ENCODE measurements at regions not wholly inside any gene's neighbourhood (a gene's known extent, or its start where the extent isn't known, plus 50 kb on each side); places are given as distances from the start of the nearest gene placed in this dataset.

DNA sequence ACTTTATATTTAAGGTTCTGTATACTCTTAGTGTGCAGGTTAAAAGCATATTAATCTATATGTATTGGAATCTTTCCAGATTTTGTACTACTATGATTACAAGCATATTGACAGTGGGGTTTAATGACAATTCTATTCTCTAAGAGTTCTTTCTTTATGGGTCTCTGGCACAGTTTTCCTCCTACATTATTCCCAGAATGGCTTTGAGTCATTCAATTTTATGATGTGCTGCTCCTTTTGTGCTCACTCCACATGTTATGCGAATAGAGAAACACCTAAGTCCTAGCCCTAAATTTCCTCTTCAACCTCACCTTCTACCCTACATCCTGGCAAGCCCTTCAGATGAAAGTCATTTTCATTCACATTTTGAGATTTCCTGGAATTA is 209.9 kb upstream of the DIAPH2 start:
- no peak overlapping the region for H2BK12ac ChIP-seq (ENCODE audit: low read depth, low read length)
- no peak overlapping the region for H3K9ac ChIP-seq (replicated peaks in 1 of 4; ENCODE audit: extremely low read depth in 1 of 4, low read depth in 3 of 4, low read length in 3 of 4)
- 92% methylated on average over 1 of the region's 1 CpG; no CpG with 5 or more reads in 1 of the 2 experiments for WGBS, 2 experiments (ENCODE audit: extremely low coverage in 1 of 2, insufficient coverage in 1 of 2, insufficient read length in 1 of 2, insufficient replicate concordance in 2 of 2, low coverage in 1 of 2, low lambda C conversion rate in 2 of 2, missing lambda C conversion rate in 1 of 2)
- H3K18ac ChIP-seq (ENCODE audit: extremely low read depth, low read length): no peak overlapping the region
- no peaks in the 10 kb centered on the region for H3K27me3 ChIP-seq (replicated peaks in 1 of 4; ENCODE audit: control insufficient read depth in 3 of 4, extremely low read depth in 1 of 4, insufficient read depth in 3 of 4, low read length in 3 of 4)
- POLR2A ChIA-PET (ENCODE audit: partially characterized antibody): no interaction called here
- no peak for FAIRE-seq
- H4K20me1 ChIP-seq (replicated peaks in 1 of 2; ENCODE audit: control insufficient read depth in 1 of 2, insufficient read depth in 2 of 2, low read length in 2 of 2): no peaks in the 10 kb centered on the region
- no peak overlapping the region for H2BK5ac ChIP-seq (ENCODE audit: low read depth, low read length)
- no peak overlapping the region for H3K4me3 ChIP-seq (ENCODE audit: extremely low read depth in 1 of 4, insufficient read depth in 2 of 4, low read depth in 3 of 4, low read length in 4 of 4)
- no peaks in the 10 kb centered on the region for H3K79me2 ChIP-seq (ENCODE audit: control insufficient read depth in 1 of 2, insufficient read depth in 2 of 2, low read length in 2 of 2)
- no peak overlapping the region for H2BK120ac ChIP-seq (replicated peaks; ENCODE audit: low read depth, low read length)
- H3K14ac ChIP-seq (ENCODE audit: insufficient read length): no peak overlapping the region
- no peak overlapping the region for H4K5ac ChIP-seq (ENCODE audit: insufficient read length, low read depth, low read length)
- no peak overlapping the region for H4K91ac ChIP-seq (replicated peaks; ENCODE audit: insufficient read length, low read length)
- H3K9me3 ChIP-seq (ENCODE audit: insufficient read depth in 2 of 2, low read depth in 1 of 2, low read length in 1 of 2): no peaks in the 10 kb centered on the region
- H2AFZ ChIP-seq (ENCODE audit: low read length): no peak overlapping the region
- DNase-seq (ENCODE audit: low read depth in 1 of 2, low spot score in 2 of 2): no peak
- no peaks in the 10 kb centered on the region for H3K79me1 ChIP-seq (ENCODE audit: low read depth, low read length)
- H2BK20ac ChIP-seq (ENCODE audit: low read length): no peak overlapping the region
- no peaks in the 10 kb centered on the region for H3K4me1 ChIP-seq (replicated peaks in 1 of 4; ENCODE audit: control insufficient read depth in 3 of 4, insufficient read depth in 4 of 4, low read length in 3 of 4)
- H3K4ac ChIP-seq (replicated peaks; ENCODE audit: insufficient read length, low read depth, low read length): no peak overlapping the region
- H3K27ac ChIP-seq (ENCODE audit: low read depth, low read length): no peak overlapping the region
- CTCF ChIA-PET (ENCODE audit: partially characterized antibody): no interaction called here
- H4K8ac ChIP-seq (ENCODE audit: extremely low read depth, insufficient read depth, low read length): no peak overlapping the region
- H2BK15ac ChIP-seq (ENCODE audit: low read length): no peak overlapping the region
- H3K4me2 ChIP-seq (ENCODE audit: insufficient read depth in 1 of 2, low read depth in 2 of 2, low read length in 2 of 2): no peak overlapping the region
- H3K36me3 ChIP-seq (ENCODE audit: control insufficient read depth in 2 of 4, insufficient read depth in 4 of 4, low read length in 3 of 4): no peaks in the 10 kb centered on the region
- no peaks in the 10 kb centered on the region for H3K23me2 ChIP-seq (ENCODE audit: low read depth, low read length)
- H3K23ac ChIP-seq (ENCODE audit: insufficient read length): no peak overlapping the region
- no peak overlapping the region for H3K56ac ChIP-seq (replicated peaks; ENCODE audit: insufficient read length, low read depth, low read length)
- no peak overlapping the region for H2AK5ac ChIP-seq (ENCODE audit: low read depth, low read length)
- TF ChIP-seq TAF1 (IDR thresholded peaks at IDR 0.05; ENCODE audit: low read depth, low read length) (no peak), ASH2L (IDR thresholded peaks at IDR 0.05; ENCODE audit: low read length) (no peak), CTBP2 (IDR thresholded peaks at IDR 0.05; ENCODE audit: borderline replicate concordance, insufficient read depth, insufficient read length, low read length) (no peak), SRF (IDR thresholded peaks at IDR 0.05; ENCODE audit: low read depth, low read length) (no peak), ZNF274 (IDR thresholded peaks at IDR 0.05; ENCODE audit: borderline replicate concordance, extremely low read depth, low read length) (no peak), CBX5 (IDR thresholded peaks at IDR 0.05; ENCODE audit: low read depth, low read length) (no peak), RAD21 (IDR thresholded peaks at IDR 0.05 in 1 of 2, conservative IDR thresholded peaks at IDR 0.05 in 1 of 2; ENCODE audit: low read depth in 2 of 2, low read length in 2 of 2) (no peak), JUN (IDR thresholded peaks at IDR 0.05; ENCODE audit: low read depth, low read length) (no peak), SIX5 (IDR thresholded peaks at IDR 0.05; ENCODE audit: low read depth, low read length) (no peak), SUZ12 (IDR thresholded peaks at IDR 0.05; ENCODE audit: low read length) (no peak), TAF7 (optimal IDR thresholded peaks at IDR 0.05; ENCODE audit: borderline replicate concordance, low read depth, low read length) (no peak), KDM4A (IDR thresholded peaks at IDR 0.05; ENCODE audit: low read depth, low read length, severe bottlenecking) (no peak), POLR2AphosphoS5 (IDR thresholded peaks at IDR 0.05; ENCODE audit: low read depth, low read length) (no peak)
- TF ChIP-seq, protein P1, sequence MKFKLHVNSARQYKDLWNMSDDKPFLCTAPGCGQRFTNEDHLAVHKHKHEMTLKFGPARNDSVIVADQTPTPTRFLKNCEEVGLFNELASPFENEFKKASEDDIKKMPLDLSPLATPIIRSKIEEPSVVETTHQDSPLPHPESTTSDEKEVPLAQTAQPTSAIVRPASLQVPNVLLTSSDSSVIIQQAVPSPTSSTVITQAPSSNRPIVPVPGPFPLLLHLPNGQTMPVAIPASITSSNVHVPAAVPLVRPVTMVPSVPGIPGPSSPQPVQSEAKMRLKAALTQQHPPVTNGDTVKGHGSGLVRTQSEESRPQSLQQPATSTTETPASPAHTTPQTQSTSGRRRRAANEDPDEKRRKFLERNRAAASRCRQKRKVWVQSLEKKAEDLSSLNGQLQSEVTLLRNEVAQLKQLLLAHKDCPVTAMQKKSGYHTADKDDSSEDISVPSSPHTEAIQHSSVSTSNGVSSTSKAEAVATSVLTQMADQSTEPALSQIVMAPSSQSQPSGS (IDR thresholded peaks at IDR 0.05; ENCODE audit: low read length): no peak
